ENCODE measurements at regions not wholly inside any gene's neighbourhood (a gene's known extent, or its start where the extent isn't known, plus 50 kb on each side); places are given as distances from the start of the nearest gene placed in this dataset.

GRCh38 chr7:52685333-52685732 is 350.1 kb upstream of the POM121L12 start:
- DNase-seq: no peak
- H3K27me3 ChIP-seq: no peaks in the 10 kb centered on the region
- intact Hi-C loops (cut with DNase I): no loop called here
- no peaks in the 10 kb centered on the region for H3K36me3 ChIP-seq
- no peak overlapping the region for H3K27ac ChIP-seq
- WGBS, 2 donors: 45 to 60% methylated on average over 3 of the region's 3 CpGs
- no peaks in the 10 kb centered on the region for H3K9me3 ChIP-seq
- H3K4me3 ChIP-seq: no peak overlapping the region
- no peak for TF ChIP-seq POLR2A (IDR thresholded peaks at IDR 0.05)
- TF ChIP-seq CTCF (IDR thresholded peaks at IDR 0.05): no peak
- TF ChIP-seq POLR2AphosphoS5 (IDR thresholded peaks at IDR 0.05): no peak
- TF ChIP-seq EP300 (IDR thresholded peaks at IDR 0.05): no peak
- no peaks in the 10 kb centered on the region for H3K4me1 ChIP-seq

GRCh38 chr7:52684388-52684787 is 351.0 kb upstream of the POM121L12 start:
- Histone ChIP-seq H3K27me3 (no peaks in the 10 kb centered on the region), H3K9me3 (no peaks in the 10 kb centered on the region), H3K4me1 (no peaks in the 10 kb centered on the region), H3K4me3 (no peak overlapping the region), H3K36me3 (no peaks in the 10 kb centered on the region), H3K27ac (no peak overlapping the region)
- intact Hi-C loops (cut with DNase I): no loop called here
- DNase-seq: no peak
- TF ChIP-seq POLR2AphosphoS5 (IDR thresholded peaks at IDR 0.05) (no peak), CTCF (IDR thresholded peaks at IDR 0.05) (no peak), EP300 (IDR thresholded peaks at IDR 0.05) (no peak), POLR2A (IDR thresholded peaks at IDR 0.05) (no peak)
- 75 to 79% methylated on average over 2 of the region's 2 CpGs for WGBS, 2 donors

- no peak overlapping the region for H3K4me3 ChIP-seq
- WGBS, 2 donors: 59 to 71% methylated on average over 3 of the region's 3 CpGs
- no peaks in the 10 kb centered on the region for H3K27me3 ChIP-seq
- TF ChIP-seq EP300 (IDR thresholded peaks at IDR 0.05): no peak
- no peak for TF ChIP-seq CTCF (IDR thresholded peaks at IDR 0.05)
- TF ChIP-seq POLR2AphosphoS5 (IDR thresholded peaks at IDR 0.05): no peak
- no peak for TF ChIP-seq POLR2A (IDR thresholded peaks at IDR 0.05)
- intact Hi-C loops (cut with DNase I): no loop called here
- no peak for DNase-seq
- H3K9me3 ChIP-seq: no peaks in the 10 kb centered on the region
- H3K27ac ChIP-seq: no peak overlapping the region
- H3K36me3 ChIP-seq: no peaks in the 10 kb centered on the region
- no peaks in the 10 kb centered on the region for H3K4me1 ChIP-seq
Observed at GRCh38 chr7:52682993-52683392, 352.4 kb upstream of the POM121L12 start.

- DNase-seq: no peak
- intact Hi-C loops (cut with DNase I): no loop called here
- 50 to 58% methylated on average over 4 of the region's 4 CpGs for WGBS, 2 donors
Observed at GRCh38 chr7:52670608-52671225, 364.7 kb upstream of the POM121L12 start.

More at GRCh38 chr7:52670608-52671225, 364.7 kb upstream of the POM121L12 start:
- H3K36me3 ChIP-seq: no peaks in the 10 kb centered on the region
- no peak overlapping the region for H3K4me3 ChIP-seq
- no peak for TF ChIP-seq CTCF (IDR thresholded peaks at IDR 0.05)
- H3K9me3 ChIP-seq: no peaks in the 10 kb centered on the region
- no peaks in the 10 kb centered on the region for H3K27me3 ChIP-seq
- H3K27ac ChIP-seq: no peak overlapping the region
- no peaks in the 10 kb centered on the region for H3K4me1 ChIP-seq

Measured in sigmoid colon (tissue), 6 donors.